ENCODE measurements at regions not wholly inside any gene's neighbourhood (a gene's known extent, or its start where the extent isn't known, plus 50 kb on each side); places are given as distances from the start of the nearest gene placed in this dataset.

DNA sequence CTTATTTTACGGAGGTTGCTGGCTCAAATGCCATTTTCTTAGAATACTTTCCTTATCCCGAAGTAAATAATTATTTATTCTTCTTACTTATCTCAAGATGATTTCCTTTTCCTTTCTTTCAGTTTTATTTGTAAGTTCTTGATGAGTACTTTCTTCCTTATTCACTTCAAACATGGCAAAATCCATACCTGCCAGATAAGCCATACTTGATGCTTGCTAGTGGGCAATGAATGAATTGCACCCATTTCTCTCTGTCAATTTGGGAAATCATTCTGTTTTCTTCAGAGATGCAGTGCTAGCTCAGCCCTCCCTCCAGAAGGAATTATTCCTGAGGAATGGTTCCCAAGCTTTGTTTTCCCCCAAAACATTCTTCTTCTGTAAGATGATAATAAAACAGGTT, 598.3 kb downstream of the SPRY1 start:
- Histone ChIP-seq H3K79me2 (replicated peaks; ENCODE audit: insufficient read depth, low read length) (no peaks in the 10 kb centered on the region), H3K36me3 (ENCODE audit: insufficient read depth, low read length) (no peaks in the 10 kb centered on the region), H3F3A (ENCODE audit: insufficient read depth, low read length, poor library complexity, severe bottlenecking) (no peaks in the 10 kb centered on the region), H2AFZ (ENCODE audit: low read depth, low read length) (no peak overlapping the region), H3K9me2 (ENCODE audit: insufficient read depth, low read length) (no peaks in the 10 kb centered on the region), H3K4me2 (ENCODE audit: low read length) (no peak overlapping the region), H3K4me3 (ENCODE audit: low read length) (no peak overlapping the region), H3K9me3 (ENCODE audit: low read length) (no peaks in the 10 kb centered on the region), H4K20me1 (ENCODE audit: insufficient read depth) (no peaks in the 10 kb centered on the region), H3K9ac (ENCODE audit: low read length) (no peak overlapping the region), H3K27me3 (ENCODE audit: insufficient read depth, low read depth, low read length) (no peaks in the 10 kb centered on the region), H3K27ac (ENCODE audit: low read length) (no peak overlapping the region)
- no peak for TF ChIP-seq EZH2 (IDR thresholded peaks at IDR 0.05; ENCODE audit: borderline replicate concordance, insufficient read depth, low read length, poor library complexity, severe bottlenecking)
- no peak for TF ChIP-seq REST (IDR thresholded peaks at IDR 0.05; ENCODE audit: borderline replicate concordance)
- TF ChIP-seq, protein P1, sequence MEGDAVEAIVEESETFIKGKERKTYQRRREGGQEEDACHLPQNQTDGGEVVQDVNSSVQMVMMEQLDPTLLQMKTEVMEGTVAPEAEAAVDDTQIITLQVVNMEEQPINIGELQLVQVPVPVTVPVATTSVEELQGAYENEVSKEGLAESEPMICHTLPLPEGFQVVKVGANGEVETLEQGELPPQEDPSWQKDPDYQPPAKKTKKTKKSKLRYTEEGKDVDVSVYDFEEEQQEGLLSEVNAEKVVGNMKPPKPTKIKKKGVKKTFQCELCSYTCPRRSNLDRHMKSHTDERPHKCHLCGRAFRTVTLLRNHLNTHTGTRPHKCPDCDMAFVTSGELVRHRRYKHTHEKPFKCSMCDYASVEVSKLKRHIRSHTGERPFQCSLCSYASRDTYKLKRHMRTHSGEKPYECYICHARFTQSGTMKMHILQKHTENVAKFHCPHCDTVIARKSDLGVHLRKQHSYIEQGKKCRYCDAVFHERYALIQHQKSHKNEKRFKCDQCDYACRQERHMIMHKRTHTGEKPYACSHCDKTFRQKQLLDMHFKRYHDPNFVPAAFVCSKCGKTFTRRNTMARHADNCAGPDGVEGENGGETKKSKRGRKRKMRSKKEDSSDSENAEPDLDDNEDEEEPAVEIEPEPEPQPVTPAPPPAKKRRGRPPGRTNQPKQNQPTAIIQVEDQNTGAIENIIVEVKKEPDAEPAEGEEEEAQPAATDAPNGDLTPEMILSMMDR (IDR thresholded peaks at IDR 0.05; ENCODE audit: poor library complexity, severe bottlenecking): no peak
- no peak for TF ChIP-seq SMC3 (conservative IDR thresholded peaks at IDR 0.05; ENCODE audit: poor library complexity)
- no peak for TF ChIP-seq RAD21 (conservative IDR thresholded peaks at IDR 0.05)

- Histone ChIP-seq H3K9ac (ENCODE audit: low read length) (no peak overlapping the region), H3F3A (ENCODE audit: insufficient read depth, low read length, poor library complexity, severe bottlenecking) (no peaks in the 10 kb centered on the region), H3K9me2 (ENCODE audit: insufficient read depth, low read length) (no peaks in the 10 kb centered on the region), H4K20me1 (ENCODE audit: insufficient read depth) (no peaks in the 10 kb centered on the region), H3K79me2 (replicated peaks; ENCODE audit: insufficient read depth, low read length) (no peaks in the 10 kb centered on the region), H3K9me3 (ENCODE audit: low read length) (no peaks in the 10 kb centered on the region), H3K36me3 (ENCODE audit: insufficient read depth, low read length) (no peaks in the 10 kb centered on the region), H2AFZ (ENCODE audit: low read depth, low read length) (no peak overlapping the region), H3K4me3 (ENCODE audit: low read length) (no peak overlapping the region), H3K4me2 (ENCODE audit: low read length) (no peak overlapping the region), H3K27ac (ENCODE audit: low read length) (no peak overlapping the region), H3K27me3 (ENCODE audit: insufficient read depth, low read depth, low read length) (no peaks in the 10 kb centered on the region)
- TF ChIP-seq MXI1 (conservative IDR thresholded peaks at IDR 0.05; ENCODE audit: poor library complexity, severe bottlenecking) (no peak), SMC3 (conservative IDR thresholded peaks at IDR 0.05; ENCODE audit: poor library complexity) (no peak), EP300 (conservative IDR thresholded peaks at IDR 0.05; ENCODE audit: poor library complexity, severe bottlenecking) (no peak), EZH2 (IDR thresholded peaks at IDR 0.05; ENCODE audit: borderline replicate concordance, insufficient read depth, low read length, poor library complexity, severe bottlenecking) (no peak), REST (IDR thresholded peaks at IDR 0.05; ENCODE audit: borderline replicate concordance) (no peak), TAF1 (IDR thresholded peaks at IDR 0.05; ENCODE audit: low read depth) (no peak), RAD21 (conservative IDR thresholded peaks at IDR 0.05) (no peak), POLR2AphosphoS5 (IDR thresholded peaks at IDR 0.05) (no peak)
- TF ChIP-seq, protein P1 (IDR thresholded peaks at IDR 0.05; ENCODE audit: poor library complexity, severe bottlenecking): no peak
Measured at GRCh38 chr4:123995936-123996335, 599.3 kb downstream of the SPRY1 start.

Data from neural cell (in vitro differentiated cells).